SK-N-SH treated with all-trans-retinoic acid at 6 μM for 48 hours (cell line): ENCODE measurements at regions not wholly inside any gene's neighbourhood (a gene's known extent, or its start where the extent isn't known, plus 50 kb on each side); places are given as distances from the start of the nearest gene placed in this dataset.

Source experiments
- ATAC-seq: fragments of 200-7000 bp; cut with Tn5 transposase; 3 replicates; pipeline ENCODE4 v1.9.1; 2020; ENCODE audit warnings: mild to moderate bottlenecking, moderate library complexity
- ARNTL ChIP-seq: fragments of 450-650 bp; formaldehyde crosslinking; IDR thresholded peaks from 2 replicates; pipeline ENCODE4 v1.5.0; 2020; ENCODE audit warnings: low read depth, mild to moderate bottlenecking, moderate library complexity, borderline replicate concordance
- BACH2 ChIP-seq: fragments of 250-450 bp; sonication (Bioruptor Pico); IDR thresholded peaks from 2 replicates; pipeline ENCODE4 v1.9.0; 2021; ENCODE audit warnings: mild to moderate bottlenecking, borderline replicate concordance
- ESRRG ChIP-seq: fragments of 250-450 bp; sonication (Bioruptor Pico); IDR thresholded peaks from 2 replicates; pipeline ENCODE4 v1.6.1; 2021; ENCODE audit warnings: mild to moderate bottlenecking
- GLIS3 ChIP-seq: fragments of 250-450 bp; sonication (Bioruptor Pico); IDR thresholded peaks from 2 replicates; pipeline ENCODE4 v1.5.0; 2020; ENCODE audit warnings: mild to moderate bottlenecking, moderate library complexity
- ISL1 ChIP-seq: fragments of 250-450 bp; sonication (Bioruptor Pico); IDR thresholded peaks from 2 replicates; pipeline ENCODE4 v2.1.2; 2022; ENCODE audit warnings: mild to moderate bottlenecking, moderate library complexity
- OSR1 ChIP-seq: fragments of 250-450 bp; sonication (Bioruptor Pico); IDR thresholded peaks from 2 replicates; pipeline ENCODE4 v1.8.0; 2022; ENCODE audit warnings: moderate library complexity, mild to moderate bottlenecking, inconsistent platforms
- PPARA ChIP-seq: fragments of 250-450 bp; sonication (Bioruptor Pico); IDR thresholded peaks from 2 replicates; pipeline ENCODE4 v1.5.0; 2020; ENCODE audit warnings: mild to moderate bottlenecking, borderline replicate concordance
- RARB ChIP-seq: fragments of 250-450 bp; sonication (Bioruptor Pico); IDR thresholded peaks from 2 replicates; pipeline ENCODE4 v1.8.0; 2021; ENCODE audit warnings: mild to moderate bottlenecking, moderate library complexity
- SNAI2 ChIP-seq: fragments of 250-450 bp; sonication (Bioruptor Pico); IDR thresholded peaks from 2 replicates; pipeline ENCODE4 v1.5.0; 2020; ENCODE audit warnings: mild to moderate bottlenecking, moderate library complexity
- TCF4 ChIP-seq: fragments of 250-450 bp; sonication (Bioruptor Pico); IDR thresholded peaks from 2 replicates; pipeline ENCODE4 v1.8.0; 2021; ENCODE audit warnings: mild to moderate bottlenecking, moderate library complexity, borderline replicate concordance
- TOX ChIP-seq: fragments of 250-450 bp; sonication (Bioruptor Pico); IDR thresholded peaks from 2 replicates; pipeline ENCODE4 v1.8.0; 2021; ENCODE audit warnings: mild to moderate bottlenecking, moderate library complexity, borderline replicate concordance
- TSHZ2 ChIP-seq: fragments of 250-450 bp; sonication (Bioruptor Pico); IDR thresholded peaks from 2 replicates; pipeline ENCODE4 v1.5.0; 2020; ENCODE audit warnings: mild to moderate bottlenecking, moderate library complexity
- ZC3H10 ChIP-seq: fragments of 250-450 bp; sonication (Bioruptor Pico); IDR thresholded peaks from 2 replicates; pipeline ENCODE4 v1.5.1; 2021; ENCODE audit warnings: mild to moderate bottlenecking, moderate library complexity
- ZFP3 ChIP-seq: fragments of 250-450 bp; sonication (Bioruptor Pico); IDR thresholded peaks from 2 replicates; pipeline ENCODE4 v1.5.0; 2020; ENCODE audit warnings: mild to moderate bottlenecking, moderate library complexity
- ZFP30 ChIP-seq: fragments of 450-650 bp; formaldehyde crosslinking; IDR thresholded peaks from 2 replicates; pipeline ENCODE4 v1.5.0; 2022; ENCODE audit warnings: mild to moderate bottlenecking, moderate library complexity
- ZNF565 ChIP-seq: fragments of 450-650 bp; formaldehyde crosslinking; conservative IDR thresholded peaks from 2 replicates; pipeline ENCODE4 v1.5.0; 2020; ENCODE audit warnings: low read depth, mild to moderate bottlenecking, moderate library complexity
- ZNF70 ChIP-seq: fragments of 450-650 bp; formaldehyde crosslinking; IDR thresholded peaks from 2 replicates; pipeline ENCODE4 v1.5.0; 2020; ENCODE audit warnings: mild to moderate bottlenecking, moderate library complexity
- ZNF8 ChIP-seq: fragments of 450-650 bp; formaldehyde crosslinking; IDR thresholded peaks from 2 replicates; pipeline ENCODE4 v1.5.0; 2020; ENCODE audit warnings: mild to moderate bottlenecking, moderate library complexity
- TF ChIP-seq, protein P1 (sequence below): fragments of 250-450 bp; sonication (Bioruptor Pico); IDR thresholded peaks from 2 replicates; pipeline ENCODE4 v1.8.0; 2020; ENCODE audit warnings: mild to moderate bottlenecking, moderate library complexity, borderline replicate concordance
- TF ChIP-seq, protein P2 (sequence below): fragments of 250-450 bp; sonication (Bioruptor Pico); IDR thresholded peaks from 2 replicates; pipeline ENCODE4 v1.8.0; 2021; ENCODE audit warnings: low read depth, mild to moderate bottlenecking, moderate library complexity, borderline replicate concordance

DNA sequence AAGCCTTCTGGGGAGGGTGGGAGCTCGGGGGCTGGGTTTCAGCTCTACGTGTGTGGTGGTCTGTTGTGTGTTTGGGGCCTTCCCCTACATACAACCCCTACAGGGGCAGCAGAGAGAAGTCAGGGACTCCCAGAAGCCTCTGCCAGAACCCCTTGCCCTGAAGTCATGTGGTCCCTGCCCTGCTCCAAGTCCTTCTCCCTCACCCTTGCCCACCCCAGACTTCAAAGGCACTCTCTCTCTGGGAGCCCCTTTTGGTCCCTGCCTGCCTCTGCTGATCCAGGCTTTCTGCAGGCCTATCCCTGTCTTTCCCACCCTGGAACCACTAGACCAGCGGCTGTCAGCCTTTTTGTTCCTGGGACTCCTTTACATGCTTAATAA, 61.1 kb upstream of the PSD2 start (continued):
- TF ChIP-seq ZNF565 (CRISPR knock-in tag) (no peak), ESRRG (CRISPR knock-in tag) (no peak), ISL1 (no peak), PPARA (CRISPR knock-in tag) (no peak), TCF4 (CRISPR knock-in tag) (no peak), OSR1 (CRISPR knock-in tag) (no peak), SNAI2 (CRISPR knock-in tag) (no peak), ARNTL (CRISPR knock-in tag) (no peak), ZC3H10 (CRISPR knock-in tag) (no peak), ZFP3 (CRISPR knock-in tag) (no peak)

- no peak for ATAC-seq
Measured at GRCh38 chr5:139738193-139739149, 57.1 kb upstream of the PSD2 start.

More at GRCh38 chr5:139738193-139739149, 57.1 kb upstream of the PSD2 start:
- no peak for TF ChIP-seq TSHZ2 (CRISPR knock-in tag)
- no peak for TF ChIP-seq ISL1
- no peak for TF ChIP-seq TCF4 (CRISPR knock-in tag)
- TF ChIP-seq BACH2, result no peak
- no peak for TF ChIP-seq ZFP3 (CRISPR knock-in tag)
- TF ChIP-seq ZNF70 (CRISPR knock-in tag), result no peak
- TF ChIP-seq ZFP30 (CRISPR knock-in tag), result no peak
- no peak for TF ChIP-seq ZC3H10 (CRISPR knock-in tag)
- TF ChIP-seq GLIS3 (CRISPR knock-in tag), result no peak
- no peak for TF ChIP-seq ARNTL (CRISPR knock-in tag)
- TF ChIP-seq, protein P1, sequence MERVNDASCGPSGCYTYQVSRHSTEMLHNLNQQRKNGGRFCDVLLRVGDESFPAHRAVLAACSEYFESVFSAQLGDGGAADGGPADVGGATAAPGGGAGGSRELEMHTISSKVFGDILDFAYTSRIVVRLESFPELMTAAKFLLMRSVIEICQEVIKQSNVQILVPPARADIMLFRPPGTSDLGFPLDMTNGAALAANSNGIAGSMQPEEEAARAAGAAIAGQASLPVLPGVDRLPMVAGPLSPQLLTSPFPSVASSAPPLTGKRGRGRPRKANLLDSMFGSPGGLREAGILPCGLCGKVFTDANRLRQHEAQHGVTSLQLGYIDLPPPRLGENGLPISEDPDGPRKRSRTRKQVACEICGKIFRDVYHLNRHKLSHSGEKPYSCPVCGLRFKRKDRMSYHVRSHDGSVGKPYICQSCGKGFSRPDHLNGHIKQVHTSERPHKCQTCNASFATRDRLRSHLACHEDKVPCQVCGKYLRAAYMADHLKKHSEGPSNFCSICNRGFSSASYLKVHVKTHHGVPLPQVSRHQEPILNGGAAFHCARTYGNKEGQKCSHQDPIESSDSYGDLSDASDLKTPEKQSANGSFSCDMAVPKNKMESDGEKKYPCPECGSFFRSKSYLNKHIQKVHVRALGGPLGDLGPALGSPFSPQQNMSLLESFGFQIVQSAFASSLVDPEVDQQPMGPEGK (CRISPR knock-in tag), result no peak
- TF ChIP-seq RARB, result no peak
- TF ChIP-seq OSR1 (CRISPR knock-in tag), result no peak
- TF ChIP-seq PPARA (CRISPR knock-in tag), result no peak
- no peak for TF ChIP-seq TOX (CRISPR knock-in tag)
- TF ChIP-seq ZNF8 (CRISPR knock-in tag), result no peak
- TF ChIP-seq ZNF565 (CRISPR knock-in tag), result no peak
- TF ChIP-seq SNAI2 (CRISPR knock-in tag), result no peak
- TF ChIP-seq, protein P2, sequence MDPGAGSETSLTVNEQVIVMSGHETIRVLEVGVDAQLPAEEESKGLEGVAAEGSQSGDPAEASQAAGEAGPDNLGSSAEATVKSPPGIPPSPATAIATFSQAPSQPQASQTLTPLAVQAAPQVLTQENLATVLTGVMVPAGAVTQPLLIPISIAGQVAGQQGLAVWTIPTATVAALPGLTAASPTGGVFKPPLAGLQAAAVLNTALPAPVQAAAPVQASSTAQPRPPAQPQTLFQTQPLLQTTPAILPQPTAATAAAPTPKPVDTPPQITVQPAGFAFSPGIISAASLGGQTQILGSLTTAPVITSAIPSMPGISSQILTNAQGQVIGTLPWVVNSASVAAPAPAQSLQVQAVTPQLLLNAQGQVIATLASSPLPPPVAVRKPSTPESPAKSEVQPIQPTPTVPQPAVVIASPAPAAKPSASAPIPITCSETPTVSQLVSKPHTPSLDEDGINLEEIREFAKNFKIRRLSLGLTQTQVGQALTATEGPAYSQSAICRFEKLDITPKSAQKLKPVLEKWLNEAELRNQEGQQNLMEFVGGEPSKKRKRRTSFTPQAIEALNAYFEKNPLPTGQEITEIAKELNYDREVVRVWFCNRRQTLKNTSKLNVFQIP (CRISPR knock-in tag), result no peak
